ENCODE measurements at regions not wholly inside any gene's neighbourhood (a gene's known extent, or its start where the extent isn't known, plus 50 kb on each side); places are given as distances from the start of the nearest gene placed in this dataset.

DNA sequence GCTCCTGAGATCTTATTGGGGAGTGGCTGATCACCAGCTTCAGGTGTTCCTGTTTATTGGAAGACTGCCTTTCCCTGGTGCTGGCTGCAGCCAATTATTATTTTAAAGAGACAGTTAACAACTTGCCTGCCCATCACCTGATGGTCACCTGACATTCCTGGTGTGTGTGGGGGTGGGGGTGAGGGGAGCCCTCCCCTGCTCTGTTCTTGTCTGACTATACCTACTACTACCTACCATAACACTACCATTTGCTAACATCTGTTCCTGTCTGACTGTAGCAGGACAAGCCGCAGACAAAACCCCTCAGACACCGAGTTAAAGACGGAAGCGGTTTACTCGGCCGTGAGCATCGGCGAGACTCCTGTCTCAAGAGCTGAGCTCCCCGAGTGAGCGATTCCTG is 54.9 kb upstream of the NBPF3 start:
- POLR2A ChIA-PET (ENCODE audit: unreplicated experiment), result no interaction called here

DNA sequence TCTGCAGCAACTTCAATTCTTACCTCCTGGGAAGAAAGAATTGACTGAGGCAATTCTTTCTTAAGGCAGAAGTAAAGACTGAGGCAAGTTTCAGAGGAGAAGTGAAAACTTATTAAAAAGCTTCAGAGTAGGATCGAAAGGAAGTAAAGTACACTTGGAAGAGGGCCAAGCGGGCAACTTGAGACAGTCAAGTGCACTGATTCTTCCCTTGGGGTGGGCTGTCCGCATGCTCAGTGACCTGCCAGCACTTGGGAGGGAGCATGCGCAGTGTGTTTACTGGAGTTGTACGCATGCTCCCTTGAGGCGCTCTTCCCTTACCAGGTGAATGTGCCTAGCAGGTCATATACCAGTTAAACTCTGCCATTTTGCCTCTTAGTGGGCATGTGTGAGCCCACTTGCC is 55.3 kb upstream of the NBPF3 start:
- no TSS peak for BruUV-seq (replicated peaks)
- TF ChIP-seq EZH2phosphoT487 (IDR thresholded peaks at IDR 0.05; ENCODE audit: borderline replicate concordance, low read length) (no peak), CTCF (conservative IDR thresholded peaks at IDR 0.05; ENCODE audit: low read depth, low read length) (no peak), EZH2 (IDR thresholded peaks at IDR 0.05; ENCODE audit: low read length, unreplicated experiment) (no peak)
- Histone ChIP-seq H3K4me3 (ENCODE audit: low read length) (no peak overlapping the region), H3F3A (ENCODE audit: low read length, unreplicated experiment) (no peaks in the 10 kb centered on the region), H3K9ac (ENCODE audit: low read length) (no peak overlapping the region), H3K27me3 (ENCODE audit: low read length) (no peaks in the 10 kb centered on the region), H3K79me2 (ENCODE audit: low read length) (no peaks in the 10 kb centered on the region), H3K9me3 (ENCODE audit: low read length) (no peaks in the 10 kb centered on the region), H2AFZ (ENCODE audit: low read length) (no peak overlapping the region), H3K27ac (ENCODE audit: low read length) (no peak overlapping the region), H3K4me1 (ENCODE audit: insufficient read depth, low read length) (0 out of 2 replicates have a peak, but pooled peaks cover 2% of the 10 kb centered on the region), H3K4me2 (ENCODE audit: low read length) (no peak overlapping the region), H4K20me1 (ENCODE audit: low read length) (no peaks in the 10 kb centered on the region), H3K36me3 (ENCODE audit: low read depth, low read length) (no peaks in the 10 kb centered on the region), H3K9me2 (replicated peaks; ENCODE audit: low read length) (no peaks in the 10 kb centered on the region)
- CTCF ChIA-PET, result no interaction called here
- POLR2A ChIA-PET (ENCODE audit: unreplicated experiment), result no interaction called here
- ATAC-seq (no peak), DNase-seq (no peak)
- intact Hi-C loops (cut with micrococcal nuclease), result no loop called here

More for the DNA sequence above, 54.9 kb upstream of the NBPF3 start:
- H3K9me3 ChIP-seq (ENCODE audit: low read length), result no peaks in the 10 kb centered on the region
- intact Hi-C loops (cut with micrococcal nuclease), result no loop called here
- DNase-seq (no peak), ATAC-seq (no peak)
- no peaks in the 10 kb centered on the region for H3F3A ChIP-seq (ENCODE audit: low read length, unreplicated experiment)
- no TSS peak for BruUV-seq (replicated peaks)
- H3K79me2 ChIP-seq (ENCODE audit: low read length), result no peaks in the 10 kb centered on the region
- H3K36me3 ChIP-seq (ENCODE audit: low read depth, low read length), result no peaks in the 10 kb centered on the region
- H2AFZ ChIP-seq (ENCODE audit: low read length), result no peak overlapping the region
- H3K4me2 ChIP-seq (ENCODE audit: low read length), result no peak overlapping the region
- CTCF ChIA-PET, result no interaction called here
- no peaks in the 10 kb centered on the region for H3K27me3 ChIP-seq (ENCODE audit: low read length)
- no peak overlapping the region for H3K9ac ChIP-seq (ENCODE audit: low read length)
- H4K20me1 ChIP-seq (ENCODE audit: low read length), result no peaks in the 10 kb centered on the region
- no peaks in the 10 kb centered on the region for H3K9me2 ChIP-seq (replicated peaks; ENCODE audit: low read length)
- H3K27ac ChIP-seq (ENCODE audit: low read length), result no peak overlapping the region
- no peak overlapping the region for H3K4me3 ChIP-seq (ENCODE audit: low read length)
- H3K4me1 ChIP-seq (ENCODE audit: insufficient read depth, low read length), result no peaks in the 10 kb centered on the region
- TF ChIP-seq EZH2 (IDR thresholded peaks at IDR 0.05; ENCODE audit: low read length, unreplicated experiment), result no peak
- TF ChIP-seq EZH2phosphoT487 (IDR thresholded peaks at IDR 0.05; ENCODE audit: borderline replicate concordance, low read length), result no peak
- TF ChIP-seq CTCF (conservative IDR thresholded peaks at IDR 0.05; ENCODE audit: low read depth, low read length), result no peak

DNA sequence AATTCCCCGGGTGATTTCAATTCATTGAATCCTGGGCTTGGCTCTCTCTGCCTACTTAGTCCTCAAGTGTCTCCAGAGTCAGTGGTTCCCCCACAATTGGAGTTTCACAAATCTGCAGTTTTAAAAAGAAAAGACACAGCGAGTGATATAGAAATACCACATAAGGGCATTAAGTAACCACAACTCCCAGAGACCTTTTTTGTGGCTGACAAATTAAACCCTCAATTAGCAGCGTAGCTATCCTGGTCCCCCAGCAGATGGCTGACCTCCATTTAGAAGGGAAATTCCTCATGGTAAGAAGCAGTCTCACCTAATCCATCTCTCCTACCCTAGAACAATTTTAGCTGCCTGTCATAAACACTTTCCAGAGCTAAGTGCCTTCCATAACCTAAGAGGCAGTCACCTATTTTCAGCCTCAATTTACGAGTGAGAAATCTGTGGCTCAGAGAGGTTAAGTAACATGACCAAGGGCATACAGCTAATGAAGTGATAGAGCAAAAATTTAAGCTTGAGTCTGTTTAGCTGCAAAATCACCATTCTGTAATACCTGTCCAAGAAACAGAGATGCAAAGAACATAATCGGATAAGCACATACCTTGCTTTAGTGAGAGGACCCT is 56.0 kb upstream of the NBPF3 start:
- peaks cover 8% of the 10 kb centered on the region; the same call in 1 of the 2 replicates for H3K4me1 ChIP-seq (ENCODE audit: insufficient read depth, low read length)
- DNase-seq, result no peak
- POLR2A ChIA-PET (ENCODE audit: unreplicated experiment), result no interaction called here
- no peak overlapping the region for H2AFZ ChIP-seq (ENCODE audit: low read length)
- CTCF ChIA-PET, result no interaction called here
- H3K27me3 ChIP-seq (ENCODE audit: low read length), result no peaks in the 10 kb centered on the region
- ATAC-seq, result no peak
- H3K9me2 ChIP-seq (replicated peaks; ENCODE audit: low read length), result no peaks in the 10 kb centered on the region
- no peak overlapping the region for H3K4me2 ChIP-seq (ENCODE audit: low read length)
- no peaks in the 10 kb centered on the region for H4K20me1 ChIP-seq (ENCODE audit: low read length)
- no TSS peak for BruUV-seq (replicated peaks)
- no peaks in the 10 kb centered on the region for H3F3A ChIP-seq (ENCODE audit: low read length, unreplicated experiment)
- intact Hi-C loops (cut with micrococcal nuclease), result no loop called here
- H3K79me2 ChIP-seq (ENCODE audit: low read length), result no peaks in the 10 kb centered on the region
- H3K36me3 ChIP-seq (ENCODE audit: low read depth, low read length), result no peaks in the 10 kb centered on the region
- TF ChIP-seq EZH2phosphoT487 (IDR thresholded peaks at IDR 0.05; ENCODE audit: borderline replicate concordance, low read length) (no peak), EZH2 (IDR thresholded peaks at IDR 0.05; ENCODE audit: low read length, unreplicated experiment) (no peak), CTCF (conservative IDR thresholded peaks at IDR 0.05; ENCODE audit: low read depth, low read length) (no peak)
- no peaks in the 10 kb centered on the region for H3K9me3 ChIP-seq (ENCODE audit: low read length)
- no peak overlapping the region for H3K4me3 ChIP-seq (ENCODE audit: low read length)
- H3K9ac ChIP-seq (ENCODE audit: low read length), result no peak overlapping the region
- H3K27ac ChIP-seq (ENCODE audit: low read length), result no peak overlapping the region
